T-helper 1 cell (primary cell): ENCODE measurements at regions not wholly inside any gene's neighbourhood (a gene's known extent, or its start where the extent isn't known, plus 50 kb on each side); places are given as distances from the start of the nearest gene placed in this dataset.
"Not testable (repeated sequence)": the region's sequence is repeated elsewhere in the genome, so short reads cannot be mapped to it uniquely, and the experiment has no call there.

Source experiments
- DNase-seq, 5 donors: peaks; one replicate each; pipeline ENCODE4 v3.0.0-alpha.2; 2012 to 2020

GRCh38 chr4:145293658-145294057 lies 113.3 kb upstream of the OTUD4 start:
- no peak for DNase-seq

- no peak for DNase-seq
Observed at GRCh38 chr4:145290955-145291354, 110.6 kb upstream of the OTUD4 start.

- DNase-seq: no peak
Observed at GRCh38 chr4:145289403-145290076, 109.2 kb upstream of the OTUD4 start.

- no peak for DNase-seq
Observed at GRCh38 chr4:145287351-145287750, 107.0 kb upstream of the OTUD4 start.

- DNase-seq: no peak
Observed at GRCh38 chr4:145285928-145286327, 105.5 kb upstream of the OTUD4 start.

- no peak for DNase-seq
Observed at GRCh38 chr4:145283909-145284308, 103.5 kb upstream of the OTUD4 start.

GRCh38 chr4:145281951-145282350 lies 101.6 kb upstream of the OTUD4 start:
- no peak for DNase-seq

- no peak for DNase-seq
Observed at GRCh38 chr4:145281224-145281623, 100.8 kb upstream of the OTUD4 start.

GRCh38 chr4:145280541-145280940 lies 100.2 kb upstream of the OTUD4 start:
- no peak for DNase-seq

- DNase-seq: no peak
Observed at GRCh38 chr4:145279122-145279960, 99.0 kb upstream of the OTUD4 start.

- DNase-seq: no peak
Observed at GRCh38 chr4:145278341-145279121, 98.1 kb upstream of the OTUD4 start.

GRCh38 chr4:145277011-145277410 lies 96.6 kb upstream of the OTUD4 start:
- DNase-seq: no peak

- DNase-seq: no peak
Observed at GRCh38 chr4:145276050-145276449, 95.7 kb upstream of the OTUD4 start.

GRCh38 chr4:145271194-145271593 lies 90.8 kb upstream of the OTUD4 start:
- no peak for DNase-seq

GRCh38 chr4:145266881-145267280 lies 86.5 kb upstream of the OTUD4 start:
- no peak for DNase-seq

- no peak for DNase-seq
Observed at GRCh38 chr4:145260091-145260490, 79.7 kb upstream of the OTUD4 start.

- DNase-seq: not testable (repeated sequence)
Observed at GRCh38 chr4:145255311-145255710, 74.9 kb upstream of the OTUD4 start.

GRCh38 chr4:145252190-145252589 lies 71.8 kb upstream of the OTUD4 start:
- DNase-seq: no peak

- no peak for DNase-seq
Observed at GRCh38 chr4:145251391-145251790, 71.0 kb upstream of the OTUD4 start.

- DNase-seq: no peak
Observed at GRCh38 chr4:145248971-145249370, 68.6 kb upstream of the OTUD4 start.

GRCh38 chr4:145248502-145248901 lies 68.1 kb upstream of the OTUD4 start:
- DNase-seq: no peak

GRCh38 chr4:145234091-145234706 lies 53.8 kb upstream of the OTUD4 start:
- peak in 4 of 5 donors; percentile 8 to 46 (median 20) for DNase-seq
